T-helper 17 cell (primary cell): ENCODE measurements at regions not wholly inside any gene's neighbourhood (a gene's known extent, or its start where the extent isn't known, plus 50 kb on each side); places are given as distances from the start of the nearest gene placed in this dataset.
A peak's percentile ranks its signal among the peaks of the same experiment; 100 is the strongest.

Experiments
- ATAC-seq: fragments of 150-1000 bp; cut with Tn5 transposase; 2 replicates; pipeline ENCODE4 v1.10.0; 2021; ENCODE audit warnings: mild to moderate bottlenecking, moderate library complexity
- DNase-seq, 3 donors: peaks; one replicate each; pipeline versions ENCODE4 v3.0.0 to v3.0.0-alpha.2; 2020 to 2021
- H3K9me3 ChIP-seq: one replicate; pipeline ENCODE4 v1.7.0; 2013; ENCODE audit warnings: low read length, mild to moderate bottlenecking; ENCODE audit not compliant: control insufficient read depth, poor library complexity, severe bottlenecking
- H3K27ac Mint-ChIP-seq: one replicate; pipeline ENCODE4 v1.8.0; 2022; ENCODE audit warnings: mild to moderate bottlenecking, moderate library complexity, mixed read lengths
- H3K27me3 Mint-ChIP-seq: one replicate; pipeline ENCODE4 v1.8.0; 2022; ENCODE audit warnings: mixed read lengths
- H3K36me3 Mint-ChIP-seq: one replicate; pipeline ENCODE4 v1.8.0; 2022; ENCODE audit warnings: low read depth, mixed read lengths
- H3K4me1 Mint-ChIP-seq: one replicate; pipeline ENCODE4 v1.8.0; 2022; ENCODE audit warnings: mild to moderate bottlenecking, mixed read lengths
- H3K4me3 Mint-ChIP-seq: one replicate; pipeline ENCODE4 v1.8.0; 2022; ENCODE audit warnings: mild to moderate bottlenecking, moderate library complexity, mixed read lengths

DNA sequence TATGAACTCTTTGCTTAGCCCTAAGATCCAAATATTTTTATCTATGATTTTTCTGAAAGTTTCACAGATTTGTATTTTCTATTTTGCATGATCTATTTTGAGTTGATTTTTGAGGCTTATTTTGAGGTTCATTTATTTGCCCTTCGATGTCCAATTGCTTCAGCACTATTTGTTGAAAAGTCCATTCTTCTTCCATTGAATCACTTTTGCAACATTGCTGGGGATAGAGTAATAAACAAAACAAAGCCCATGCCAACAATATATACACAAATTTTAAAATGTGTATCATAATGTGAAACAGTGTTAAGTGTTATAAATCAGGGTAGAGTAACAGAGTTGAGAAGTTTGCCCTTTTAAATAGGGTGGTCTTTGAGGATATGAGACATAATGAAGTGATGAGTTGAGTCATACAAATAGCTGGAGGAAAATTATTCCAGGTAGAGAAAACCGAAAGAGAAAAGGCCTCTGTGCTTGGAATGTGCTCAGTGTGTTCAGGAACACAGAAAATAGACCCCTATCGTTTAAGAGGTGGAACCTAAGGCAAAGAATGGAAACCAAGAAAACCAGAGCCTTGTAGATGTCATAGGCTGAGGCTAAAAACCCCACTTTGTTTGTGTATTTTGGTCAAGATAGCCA, 172.7 kb upstream of the NR5A2 start:
- DNase-seq = no peak
- H3K4me1 Mint-ChIP-seq = peaks cover 3% of the 10 kb centered on the region
- no peak overlapping the region for H3K4me3 Mint-ChIP-seq
- no peak for ATAC-seq
- no peak overlapping the region for H3K27ac Mint-ChIP-seq
- peaks cover 33% of the 10 kb centered on the region for H3K27me3 Mint-ChIP-seq
- H3K9me3 ChIP-seq = no peaks in the 10 kb centered on the region
- no peaks in the 10 kb centered on the region for H3K36me3 Mint-ChIP-seq

DNA sequence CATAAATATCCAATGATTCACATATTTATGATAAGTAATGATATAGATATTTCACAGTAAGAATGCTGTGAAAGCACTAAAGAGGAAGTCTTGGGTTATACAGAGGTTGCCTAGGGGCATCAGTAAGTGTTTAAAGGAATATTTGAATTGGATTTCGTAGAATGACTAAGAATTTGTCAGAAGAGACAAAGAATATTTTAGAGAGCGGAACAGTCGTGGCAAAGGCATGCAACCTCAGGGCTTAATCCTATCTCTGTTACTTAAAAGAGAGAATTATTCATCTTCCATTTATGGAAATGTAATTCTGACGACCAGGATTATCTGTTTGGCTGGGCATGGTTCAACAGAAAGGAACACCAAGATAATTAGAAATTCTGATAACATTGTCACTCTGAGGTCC, 171.9 kb upstream of the NR5A2 start:
- H3K36me3 Mint-ChIP-seq = no peaks in the 10 kb centered on the region
- no peaks in the 10 kb centered on the region for H3K9me3 ChIP-seq
- ATAC-seq (no peak), DNase-seq (no peak)
- H3K4me3 Mint-ChIP-seq = no peak overlapping the region
- H3K27ac Mint-ChIP-seq = no peak overlapping the region
- H3K4me1 Mint-ChIP-seq = peaks cover 3% of the 10 kb centered on the region
- peaks cover 33% of the 10 kb centered on the region for H3K27me3 Mint-ChIP-seq

DNA sequence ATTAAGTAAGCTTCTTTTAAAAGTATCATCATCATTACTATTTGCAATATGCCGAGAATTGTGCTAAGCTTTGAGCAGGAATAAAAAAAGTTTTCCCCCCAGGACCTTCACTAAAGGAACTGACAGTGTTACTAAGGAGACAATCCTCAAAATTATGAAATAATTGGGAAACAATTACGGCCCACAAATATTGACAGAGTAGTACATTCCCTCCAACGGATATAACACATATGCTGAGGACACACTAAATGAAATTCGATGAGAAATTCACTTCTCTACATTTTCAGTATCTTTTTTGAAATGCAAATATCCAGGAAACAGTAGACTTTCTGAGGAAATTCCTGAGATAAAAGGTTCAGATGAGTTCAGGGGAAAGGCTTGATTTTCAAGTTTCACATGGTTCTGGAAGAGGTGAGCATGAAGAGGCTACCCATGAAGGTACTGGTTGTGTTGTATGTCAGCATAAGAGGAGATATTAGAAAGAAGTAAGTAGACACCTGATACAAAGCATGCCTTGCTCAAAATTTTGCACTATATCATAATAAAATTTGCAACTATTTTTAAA, 171.2 kb upstream of the NR5A2 start:
- Mint-ChIP-seq H3K27ac (no peak overlapping the region), H3K4me1 (peaks cover 3% of the 10 kb centered on the region), H3K4me3 (no peak overlapping the region), H3K27me3 (peaks cover 36% of the 10 kb centered on the region), H3K36me3 (no peaks in the 10 kb centered on the region)
- DNase-seq = no peak
- no peaks in the 10 kb centered on the region for H3K9me3 ChIP-seq
- ATAC-seq = no peak

DNA sequence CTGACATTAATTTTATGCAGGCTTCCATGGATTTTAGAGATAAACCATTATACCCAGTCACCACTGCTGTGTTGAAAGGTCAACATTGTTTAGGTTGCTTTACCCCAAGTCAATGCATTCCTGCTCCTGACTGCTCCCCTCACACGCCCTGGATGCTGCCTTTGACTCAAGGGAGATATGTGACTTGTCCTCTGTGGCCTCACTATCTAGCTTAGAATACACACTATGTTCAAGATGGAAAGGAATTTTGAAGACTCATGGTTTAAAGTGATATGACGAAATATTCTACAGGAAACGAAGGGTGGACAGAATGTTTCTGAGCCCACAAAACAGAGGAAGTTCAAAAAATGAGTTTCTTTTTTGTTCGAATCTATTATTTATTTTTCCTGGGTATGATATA, 170.4 kb upstream of the NR5A2 start:
- ATAC-seq (no peak), DNase-seq (no peak)
- Mint-ChIP-seq H3K27ac (no peak overlapping the region), H3K27me3 (peaks cover 33% of the 10 kb centered on the region), H3K36me3 (no peaks in the 10 kb centered on the region), H3K4me1 (peaks cover 3% of the 10 kb centered on the region), H3K4me3 (no peak overlapping the region)
- H3K9me3 ChIP-seq = no peaks in the 10 kb centered on the region

GRCh38 chr1:199857516-199857915, 170.0 kb upstream of the NR5A2 start:
- DNase-seq (no peak), ATAC-seq (no peak)
- peaks cover 3% of the 10 kb centered on the region for H3K4me1 Mint-ChIP-seq
- H3K27me3 Mint-ChIP-seq = peaks cover 32% of the 10 kb centered on the region
- H3K4me3 Mint-ChIP-seq = no peak overlapping the region
- no peaks in the 10 kb centered on the region for H3K36me3 Mint-ChIP-seq
- no peak overlapping the region for H3K27ac Mint-ChIP-seq
- no peaks in the 10 kb centered on the region for H3K9me3 ChIP-seq

DNA sequence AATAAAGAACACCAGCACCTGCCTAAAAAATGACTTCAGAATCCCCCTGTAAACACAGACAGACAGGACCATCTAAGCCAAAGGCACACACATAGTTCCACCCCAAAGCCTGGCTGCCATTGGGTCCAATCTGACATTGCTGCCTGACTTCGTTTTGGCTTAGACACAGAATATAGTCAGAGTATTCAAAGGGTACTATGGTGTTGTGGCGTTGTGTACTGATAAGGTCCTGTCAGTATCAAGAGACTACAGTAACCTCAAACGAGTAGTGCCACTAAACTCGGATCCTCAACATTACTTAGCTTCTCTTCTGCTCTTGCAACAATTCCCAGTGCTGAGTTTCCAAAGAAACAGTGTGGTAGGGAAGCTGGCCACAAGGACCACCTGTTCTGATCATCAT, 169.3 kb upstream of the NR5A2 start:
- peaks cover 3% of the 10 kb centered on the region for H3K4me1 Mint-ChIP-seq
- no peak for DNase-seq
- no peak overlapping the region for H3K4me3 Mint-ChIP-seq
- no peaks in the 10 kb centered on the region for H3K36me3 Mint-ChIP-seq
- H3K9me3 ChIP-seq = no peaks in the 10 kb centered on the region
- no peak overlapping the region for H3K27ac Mint-ChIP-seq
- peaks cover 32% of the 10 kb centered on the region for H3K27me3 Mint-ChIP-seq
- no peak for ATAC-seq

DNA sequence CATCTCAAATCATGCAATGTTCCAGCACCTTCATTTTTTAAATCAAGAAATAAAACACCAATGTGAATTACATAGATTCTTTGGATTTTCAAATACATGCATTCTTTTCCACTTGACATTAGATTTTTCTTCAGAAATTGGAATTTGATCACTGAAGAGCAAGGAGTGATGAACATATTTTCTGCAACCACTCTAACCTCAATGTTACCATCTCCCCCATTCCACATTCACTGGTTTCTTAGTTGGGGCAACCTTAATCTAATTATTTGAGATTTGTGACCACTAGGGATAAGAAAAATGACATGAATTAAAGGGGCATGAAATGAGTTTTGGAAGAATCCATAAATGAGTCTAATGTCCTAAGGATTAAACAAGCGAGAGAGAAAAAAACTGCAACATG, 168.7 kb upstream of the NR5A2 start:
- H3K4me3 Mint-ChIP-seq = no peak overlapping the region

GRCh38 chr1:199859491-199859933, 168.0 kb upstream of the NR5A2 start:
- H3K4me3 Mint-ChIP-seq = no peak overlapping the region
- DNase-seq (no peak), ATAC-seq (peak; percentile 33)
- no peak overlapping the region for H3K27ac Mint-ChIP-seq
- no peaks in the 10 kb centered on the region for H3K36me3 Mint-ChIP-seq
- peaks cover 31% of the 10 kb centered on the region for H3K27me3 Mint-ChIP-seq
- H3K4me1 Mint-ChIP-seq = peaks cover 3% of the 10 kb centered on the region
- H3K9me3 ChIP-seq = no peaks in the 10 kb centered on the region

More for the DNA sequence above, 168.7 kb upstream of the NR5A2 start:
- Mint-ChIP-seq H3K27ac (no peak overlapping the region), H3K27me3 (peaks cover 32% of the 10 kb centered on the region), H3K36me3 (no peaks in the 10 kb centered on the region), H3K4me1 (peaks cover 3% of the 10 kb centered on the region)
- no peak for DNase-seq
- H3K9me3 ChIP-seq = no peaks in the 10 kb centered on the region
- ATAC-seq = no peak

GRCh38 chr1:199861020-199861795, 166.3 kb upstream of the NR5A2 start:
- Mint-ChIP-seq H3K4me1 (peaks cover 3% of the 10 kb centered on the region), H3K4me3 (no peak overlapping the region), H3K27ac (no peak overlapping the region), H3K36me3 (no peaks in the 10 kb centered on the region), H3K27me3 (peaks cover 27% of the 10 kb centered on the region)
- no peaks in the 10 kb centered on the region for H3K9me3 ChIP-seq
- ATAC-seq = no peak
- no peak for DNase-seq

DNA sequence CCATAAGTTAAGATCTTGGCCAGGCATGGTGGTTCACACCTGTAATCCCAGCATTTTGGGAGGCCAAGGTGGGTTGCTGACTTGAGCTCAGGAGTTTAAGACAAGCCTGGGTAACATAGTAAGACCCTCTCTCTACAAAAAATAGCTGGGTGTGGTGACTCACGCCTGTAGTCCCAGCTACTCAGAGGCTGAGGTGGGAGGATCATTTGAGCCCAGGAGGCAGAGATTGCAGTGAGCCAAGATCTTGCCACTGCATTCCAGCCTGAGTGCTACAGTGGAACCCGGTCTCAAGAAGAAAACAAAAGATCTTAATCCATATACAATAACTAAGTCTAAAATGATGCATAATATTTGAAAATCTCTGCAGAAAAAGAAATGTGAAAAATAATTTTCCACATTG, 165.5 kb upstream of the NR5A2 start:
- Mint-ChIP-seq H3K4me3 (no peak overlapping the region), H3K27me3 (peaks cover 30% of the 10 kb centered on the region), H3K36me3 (no peaks in the 10 kb centered on the region), H3K27ac (no peak overlapping the region), H3K4me1 (peaks cover 3% of the 10 kb centered on the region)
- ATAC-seq (no peak), DNase-seq (no peak)
- H3K9me3 ChIP-seq = no peaks in the 10 kb centered on the region

- ATAC-seq = no peak
- H3K9me3 ChIP-seq = no peaks in the 10 kb centered on the region
- H3K27ac Mint-ChIP-seq = no peak overlapping the region
- peaks cover 18% of the 10 kb centered on the region for H3K27me3 Mint-ChIP-seq
- DNase-seq = no peak
- H3K4me3 Mint-ChIP-seq = no peak overlapping the region
- no peaks in the 10 kb centered on the region for H3K4me1 Mint-ChIP-seq
- no peaks in the 10 kb centered on the region for H3K36me3 Mint-ChIP-seq
These were observed 161.3 kb upstream of the NR5A2 start for GRCh38 chr1:199866210-199866617.

DNA sequence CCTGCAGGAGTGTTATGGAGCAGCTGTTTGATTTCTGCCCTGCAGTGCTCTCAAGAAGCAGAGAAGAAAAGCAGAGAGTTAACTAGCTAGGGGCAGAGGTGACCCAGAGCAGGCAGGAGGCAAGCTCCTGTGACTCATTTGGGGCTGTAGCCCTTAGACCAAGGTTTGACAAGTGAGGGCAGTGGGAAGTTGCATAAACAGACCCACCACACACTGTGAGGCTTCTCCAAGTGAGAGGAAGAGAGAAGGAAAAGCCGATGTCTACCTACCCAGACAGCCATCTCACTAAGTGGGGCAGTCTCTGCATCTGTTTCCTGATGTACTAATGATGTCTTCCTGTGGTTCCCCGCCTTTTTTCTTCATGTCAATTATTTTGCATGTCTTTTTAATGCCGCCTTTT, 159.9 kb upstream of the NR5A2 start:
- Mint-ChIP-seq H3K36me3 (no peaks in the 10 kb centered on the region), H3K27me3 (peaks cover 19% of the 10 kb centered on the region), H3K4me1 (no peaks in the 10 kb centered on the region), H3K4me3 (peak overlapping the region; percentile 19), H3K27ac (no peak overlapping the region)
- DNase-seq = no peak
- H3K9me3 ChIP-seq = no peaks in the 10 kb centered on the region
- ATAC-seq = no peak

DNA sequence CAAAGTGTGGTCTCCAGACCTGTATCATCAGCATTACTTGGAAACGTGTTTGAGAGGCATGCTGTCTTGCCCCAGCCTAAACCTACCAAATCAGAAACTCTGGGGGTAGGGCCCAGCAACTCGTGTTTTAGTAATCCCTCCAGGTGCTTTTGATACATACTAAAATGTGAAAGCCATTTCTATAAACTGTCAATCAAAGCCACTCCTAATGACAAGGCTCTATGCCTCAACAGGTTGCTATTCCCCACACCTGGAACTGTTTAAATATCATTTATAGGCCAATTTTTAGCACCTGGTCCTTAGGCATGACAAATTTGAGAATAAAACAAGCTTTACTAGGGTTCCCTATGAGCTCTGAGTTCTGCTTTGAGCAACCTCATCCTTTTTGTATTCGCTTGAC, 158.7 kb upstream of the NR5A2 start:
- H3K27me3 Mint-ChIP-seq = peaks cover 19% of the 10 kb centered on the region
- H3K27ac Mint-ChIP-seq = no peak overlapping the region
- H3K4me3 Mint-ChIP-seq = no peak overlapping the region
- H3K9me3 ChIP-seq = no peaks in the 10 kb centered on the region
- no peaks in the 10 kb centered on the region for H3K36me3 Mint-ChIP-seq
- ATAC-seq = no peak
- no peak for DNase-seq
- no peaks in the 10 kb centered on the region for H3K4me1 Mint-ChIP-seq

DNA sequence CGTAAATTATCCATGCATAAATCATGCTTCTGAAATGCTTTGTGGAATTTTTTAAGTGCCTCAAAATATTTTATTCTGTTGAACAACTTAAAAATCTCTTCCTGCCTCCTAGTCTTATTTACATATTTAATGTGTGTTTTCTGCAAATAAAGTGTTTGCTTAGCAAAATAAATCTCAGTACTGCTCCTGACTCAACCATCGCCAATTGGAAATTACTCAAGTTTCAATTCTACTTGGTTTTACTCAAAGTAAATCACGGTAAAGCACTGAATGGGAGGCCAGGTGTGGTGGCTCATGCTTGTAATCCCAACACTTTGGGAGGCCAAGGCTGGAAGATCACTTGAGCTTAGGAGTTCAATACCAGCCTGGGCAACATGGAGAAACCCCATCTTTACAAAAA, 152.2 kb upstream of the NR5A2 start:
- Mint-ChIP-seq H3K4me1 (no peaks in the 10 kb centered on the region), H3K27ac (no peak overlapping the region), H3K4me3 (no peak overlapping the region), H3K27me3 (peaks cover 12% of the 10 kb centered on the region), H3K36me3 (no peaks in the 10 kb centered on the region)
- DNase-seq (no peak), ATAC-seq (no peak)
- H3K9me3 ChIP-seq = no peaks in the 10 kb centered on the region
